GM23338 (cell line): ENCODE measurements at regions not wholly inside any gene's neighbourhood (a gene's known extent, or its start where the extent isn't known, plus 50 kb on each side); places are given as distances from the start of the nearest gene placed in this dataset.

Experiments used
- ATAC-seq: fragments of 200-7000 bp; cut with Tn5 transposase; 3 replicates; pipeline ENCODE4 v1.9.1; 2020
- DNase-seq: peaks from one replicate; pipeline ENCODE4 v3.0.0-alpha.2; 2015; ENCODE audit warnings: low spot score
- H2AFZ ChIP-seq: fragments of 200-600 bp; sonication (generic); 2 replicates; pipeline ENCODE4 v1.8.0; 2016; ENCODE audit warnings: antibody characterized with exemption, mild to moderate bottlenecking, moderate library complexity
- H3F3A ChIP-seq: fragments of 200-600 bp; sonication (generic); replicated peaks from 2 replicates; pipeline ENCODE4 v1.8.0; 2017; ENCODE audit warnings: antibody characterized with exemption, mixed run types, low read depth
- H3K27ac ChIP-seq: fragments of 200-600 bp; sonication (generic); 2 replicates; pipeline ENCODE4 v1.6.1; 2016; ENCODE audit warnings: low read depth
- H3K27me3 ChIP-seq: fragments of 200-600 bp; sonication (generic); 2 replicates; pipeline ENCODE4 v1.8.0; 2016; ENCODE audit warnings: mild to moderate bottlenecking, mixed run types, moderate library complexity; ENCODE audit not compliant: insufficient read depth
- H3K36me3 ChIP-seq: fragments of 200-600 bp; sonication (generic); 2 replicates; pipeline ENCODE4 v1.8.0; 2016; ENCODE audit warnings: mild to moderate bottlenecking; ENCODE audit not compliant: insufficient read depth
- H3K4me1 ChIP-seq: fragments of 200-600 bp; sonication (generic); 2 replicates; pipeline ENCODE4 v1.8.0; 2016; ENCODE audit warnings: mild to moderate bottlenecking, moderate library complexity; ENCODE audit not compliant: insufficient read depth
- H3K4me2 ChIP-seq: fragments of 200-600 bp; sonication (generic); 2 replicates; pipeline ENCODE4 v1.7.1; 2017; ENCODE audit warnings: mixed run types
- H3K4me3 ChIP-seq: fragments of 200-600 bp; sonication (generic); 2 replicates; pipeline ENCODE4 v1.6.1; 2016; ENCODE audit warnings: mixed run types
- H3K79me2 ChIP-seq: fragments of 200-600 bp; sonication (generic); replicated peaks from 2 replicates; pipeline ENCODE4 v1.8.0; 2017; ENCODE audit warnings: mild to moderate bottlenecking; ENCODE audit not compliant: insufficient read depth
- H3K9me2 ChIP-seq: fragments of 200-600 bp; sonication (generic); 2 replicates; pipeline ENCODE4 v1.8.0; 2017; ENCODE audit not compliant: insufficient read depth
- H4K20me1 ChIP-seq: fragments of 200-600 bp; sonication (generic); replicated peaks from 2 replicates; pipeline ENCODE4 v1.8.0; 2017; ENCODE audit warnings: mild to moderate bottlenecking; ENCODE audit not compliant: insufficient read depth
- H3K27ac Mint-ChIP-seq: 2 replicates; pipeline ENCODE4 v1.8.0; 2020; ENCODE audit warnings: inconsistent platforms, mild to moderate bottlenecking, moderate library complexity, mixed read lengths
- H3K27me3 Mint-ChIP-seq: 3 replicates; pipeline ENCODE4 v1.8.0; 2022; ENCODE audit warnings: low read depth, mild to moderate bottlenecking, moderate library complexity, mixed read lengths, inconsistent platforms; ENCODE audit not compliant: insufficient read depth, poor library complexity
- H3K36me3 Mint-ChIP-seq: 3 replicates; pipeline ENCODE4 v1.8.0; 2021; ENCODE audit warnings: low read depth, mild to moderate bottlenecking, inconsistent platforms, moderate library complexity, mixed read lengths
- H3K4me1 Mint-ChIP-seq: 3 replicates; pipeline ENCODE4 v1.8.0; 2020; ENCODE audit warnings: mild to moderate bottlenecking, inconsistent platforms, mixed read lengths
- H3K4me3 Mint-ChIP-seq: 3 replicates; pipeline ENCODE4 v1.8.0; 2021; ENCODE audit warnings: moderate library complexity, mild to moderate bottlenecking, inconsistent platforms, mixed read lengths
- H3K9me3 Mint-ChIP-seq: 3 replicates; pipeline ENCODE4 v1.8.0; 2020; ENCODE audit warnings: moderate library complexity, mild to moderate bottlenecking, inconsistent platforms, mixed read lengths
- CTCF ChIP-seq, 2 experiments: fragments of 200-600 bp in 1 of 2; sonication (generic) in 1 of 2; conservative IDR thresholded peaks; 2 replicates each; pipeline versions ENCODE4 v1.5.1 to v1.6.1; 2016 to 2017; ENCODE audit warnings: antibody characterized with exemption in 2 of 2, low read depth in 2 of 2, mild to moderate bottlenecking in 2 of 2, moderate library complexity in 1 of 2
- ETS1 ChIP-seq: IDR thresholded peaks from 2 replicates; pipeline ENCODE4 v1.6.1; 2016; ENCODE audit warnings: antibody characterized with exemption
- EZH2 ChIP-seq: fragments of 200-600 bp; sonication (generic); IDR thresholded peaks from one replicate; pipeline ENCODE4 v1.8.0; 2017; ENCODE audit warnings: antibody characterized with exemption, mild to moderate bottlenecking, low read depth; ENCODE audit not compliant: unreplicated experiment
- EZH2phosphoT487 ChIP-seq: fragments of 200-600 bp; sonication (generic); IDR thresholded peaks from one replicate; pipeline ENCODE4 v1.8.1; 2018; ENCODE audit warnings: antibody characterized with exemption; ENCODE audit not compliant: unreplicated experiment
- POLR2AphosphoS5 ChIP-seq: IDR thresholded peaks from 2 replicates; pipeline ENCODE4 v1.6.1; 2016; ENCODE audit warnings: antibody characterized with exemption, low read depth
- ZNF114 ChIP-seq: fragments of 250-450 bp; sonication (Bioruptor Pico); IDR thresholded peaks from 2 replicates; pipeline ENCODE4 v1.5.0; 2020; ENCODE audit warnings: mild to moderate bottlenecking, moderate library complexity
- ZNF331 ChIP-seq: fragments of 250-450 bp; sonication (Bioruptor Pico); IDR thresholded peaks from 2 replicates; pipeline ENCODE4 v1.5.0; 2020; ENCODE audit warnings: low read depth, mild to moderate bottlenecking, moderate library complexity
- ZNF462 ChIP-seq: fragments of 250-450 bp; sonication (Bioruptor Pico); IDR thresholded peaks from 2 replicates; pipeline ENCODE4 v1.5.0; 2020; ENCODE audit warnings: mild to moderate bottlenecking, moderate library complexity

GRCh38 chr5:115348175-115348574 lies 51.7 kb upstream of the CCDC112 start:
- Histone ChIP-seq H3K9me2 (peaks cover 5% of the 10 kb centered on the region; the same call in 1 of the 2 replicates), H3K27me3 (no peaks in the 10 kb centered on the region), H3K27ac (no peak overlapping the region), H3K4me1 (peaks cover 10% of the 10 kb centered on the region; the same call in 1 of the 2 replicates), H3K4me3 (no peak overlapping the region), H3F3A (no peaks in the 10 kb centered on the region), H3K4me2 (no peak overlapping the region), H3K36me3 (no peaks in the 10 kb centered on the region), H4K20me1 (no peaks in the 10 kb centered on the region), H2AFZ (peak overlapping the region; percentile 95), H3K79me2 (no peaks in the 10 kb centered on the region)
- no peaks in the 10 kb centered on the region for H3K9me3 Mint-ChIP-seq
- no peak for TF ChIP-seq ETS1
- TF ChIP-seq EZH2 = no peak
- TF ChIP-seq ZNF114 (CRISPR knock-in tag) = no peak
- no peak for TF ChIP-seq ZNF462 (CRISPR knock-in tag)
- no peak for TF ChIP-seq POLR2AphosphoS5
- no peak for TF ChIP-seq EZH2phosphoT487
- no peak for TF ChIP-seq CTCF (conservative IDR thresholded peaks at IDR 0.05; ENCODE audit: low read depth in 2 of 2)
- TF ChIP-seq ZNF331 = no peak
- ATAC-seq = no peak
- no peaks in the 10 kb centered on the region for H3K36me3 Mint-ChIP-seq
- no peaks in the 10 kb centered on the region for H3K27me3 Mint-ChIP-seq
- no peak for DNase-seq
- H3K4me3 Mint-ChIP-seq = no peak overlapping the region
- H3K4me1 Mint-ChIP-seq = peaks cover 6% of the 10 kb centered on the region; the same call in 2 of the 3 replicates
- no peak overlapping the region for H3K27ac Mint-ChIP-seq
